Upper lobe of left lung (tissue), 6 donors: ENCODE measurements at regions not wholly inside any gene's neighbourhood (a gene's known extent, or its start where the extent isn't known, plus 50 kb on each side); places are given as distances from the start of the nearest gene placed in this dataset.

Experiments used
- ATAC-seq, 2 donors: fragments of 200-7000 bp; cut with Tn5 transposase; one replicate each; pipeline ENCODE4 v1.9.1; 2022; ENCODE audit warnings: mild to moderate bottlenecking in 2 of 2, moderate library complexity in 2 of 2; ENCODE audit not compliant: low FRiP score in 2 of 2
- DNase-seq, 2 donors: peaks; one replicate each; pipeline ENCODE4 v3.0.0-alpha.2; 2019 to 2020
- H3K27ac ChIP-seq, 4 donors: fragments of 200-600 bp; sonication (generic); one replicate each; pipeline ENCODE4 v1.5.1; 2016 to 2019
- H3K27me3 ChIP-seq, 4 donors: fragments of 200-600 bp; sonication (generic); one replicate each; pipeline ENCODE4 v1.5.1; 2017 to 2019
- H3K36me3 ChIP-seq, 4 donors: fragments of 200-600 bp; sonication (generic); one replicate each; pipeline ENCODE4 v1.5.1; 2016 to 2019
- H3K4me1 ChIP-seq, 4 donors: fragments of 200-600 bp; sonication (generic); one replicate each; pipeline ENCODE4 v1.5.1; 2018 to 2019
- H3K4me3 ChIP-seq, 4 donors: fragments of 200-600 bp; sonication (generic); one replicate each; pipeline ENCODE4 v1.5.1; 2017 to 2019; ENCODE audit warnings: mild to moderate bottlenecking in 2 of 4, moderate library complexity in 1 of 4
- H3K9me3 ChIP-seq, 4 donors: fragments of 200-600 bp; sonication (generic); one replicate each; pipeline ENCODE4 v1.5.1; 2018 to 2019
- EP300 ChIP-seq, 4 donors: sonication (generic); formaldehyde crosslinking; IDR thresholded peaks; one replicate each; pipeline ENCODE4 v1.5.1; 2017; ENCODE audit warnings: antibody characterized with exemption in 4 of 4, control low read depth in 2 of 4
- POLR2A ChIP-seq, 4 donors: fragments of 450-650 bp; IDR thresholded peaks; one replicate each; pipeline ENCODE4 v1.5.1; 2016 to 2017; ENCODE audit warnings: antibody characterized with exemption in 4 of 4, mild to moderate bottlenecking in 2 of 4
- POLR2AphosphoS5 ChIP-seq, 2 donors: sonication (generic); formaldehyde crosslinking; IDR thresholded peaks; one replicate each; pipeline ENCODE4 v1.5.1; 2017; ENCODE audit warnings: antibody characterized with exemption in 2 of 2
- WGBS, 2 donors: methylation state at CpG; one replicate each; pipeline ENCODE4 v1.1.5; 2017 to 2018; 5-methylcytosine and 5-hydroxymethylcytosine counted together
- TF ChIP-seq, protein P1 (sequence below), 6 experiments: fragments of 450-650 bp in 4 of 6; fragments of 200-600 bp in 2 of 6; sonication (generic) in 2 of 6; IDR thresholded peaks; one replicate each; pipeline ENCODE4 v1.5.1; 2016 to 2019; ENCODE audit warnings: antibody characterized with exemption in 6 of 6
- donor health status: DM: no; HTN: no; CAD: no; lungs with moderate emphysema.
- donor health status: DM: no; HTN: yes; CAD: no; lungs with severe emphysema.

DNA sequence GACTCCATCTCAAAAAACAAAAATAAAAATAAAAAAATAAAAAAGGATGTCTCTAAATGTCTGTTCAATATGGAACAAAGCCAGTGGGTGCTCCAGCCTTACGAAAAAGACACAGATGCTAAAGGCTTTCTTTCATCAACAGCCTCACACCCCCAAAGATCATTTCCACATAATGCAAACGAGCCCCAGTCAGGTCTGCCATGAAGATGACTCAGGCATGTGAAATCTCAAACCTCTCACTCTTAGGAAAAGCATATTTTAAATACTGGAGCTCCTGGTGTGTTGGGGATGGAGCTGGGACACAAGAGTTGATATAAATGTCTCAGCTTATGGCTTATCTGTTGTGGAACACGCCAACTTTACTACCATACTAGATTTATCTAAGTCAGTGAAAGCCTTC, 49.9 kb upstream of the PLXNC1 start:
- TF ChIP-seq POLR2AphosphoS5 (IDR thresholded peaks at IDR 0.05) (no peak), EP300 (IDR thresholded peaks at IDR 0.05) (no peak), POLR2A (IDR thresholded peaks at IDR 0.05) (no peak)
- TF ChIP-seq, protein P1, sequence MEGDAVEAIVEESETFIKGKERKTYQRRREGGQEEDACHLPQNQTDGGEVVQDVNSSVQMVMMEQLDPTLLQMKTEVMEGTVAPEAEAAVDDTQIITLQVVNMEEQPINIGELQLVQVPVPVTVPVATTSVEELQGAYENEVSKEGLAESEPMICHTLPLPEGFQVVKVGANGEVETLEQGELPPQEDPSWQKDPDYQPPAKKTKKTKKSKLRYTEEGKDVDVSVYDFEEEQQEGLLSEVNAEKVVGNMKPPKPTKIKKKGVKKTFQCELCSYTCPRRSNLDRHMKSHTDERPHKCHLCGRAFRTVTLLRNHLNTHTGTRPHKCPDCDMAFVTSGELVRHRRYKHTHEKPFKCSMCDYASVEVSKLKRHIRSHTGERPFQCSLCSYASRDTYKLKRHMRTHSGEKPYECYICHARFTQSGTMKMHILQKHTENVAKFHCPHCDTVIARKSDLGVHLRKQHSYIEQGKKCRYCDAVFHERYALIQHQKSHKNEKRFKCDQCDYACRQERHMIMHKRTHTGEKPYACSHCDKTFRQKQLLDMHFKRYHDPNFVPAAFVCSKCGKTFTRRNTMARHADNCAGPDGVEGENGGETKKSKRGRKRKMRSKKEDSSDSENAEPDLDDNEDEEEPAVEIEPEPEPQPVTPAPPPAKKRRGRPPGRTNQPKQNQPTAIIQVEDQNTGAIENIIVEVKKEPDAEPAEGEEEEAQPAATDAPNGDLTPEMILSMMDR (IDR thresholded peaks at IDR 0.05), result no peak
- DNase-seq (no peak), ATAC-seq (no peak)
- WGBS, 2 donors, result 53 to 54% methylated on average over 3 of the region's 3 CpGs
- Histone ChIP-seq H3K9me3 (no peaks in the 10 kb centered on the region), H3K4me3 (no peak overlapping the region), H3K4me1 (peaks cover 10 to 19% (median 15%) of the 10 kb centered on the region in 4 donors), H3K27me3 (no peaks in the 10 kb centered on the region), H3K36me3 (no peaks in the 10 kb centered on the region), H3K27ac (no peak overlapping the region)
